ENCODE measurements at regions not wholly inside any gene's neighbourhood (a gene's known extent, or its start where the extent isn't known, plus 50 kb on each side); places are given as distances from the start of the nearest gene placed in this dataset.

GRCh38 chr2:42953216-42953615 is 160.8 kb upstream of the HAAO start:
- Histone ChIP-seq H3K36me3 (no peaks in the 10 kb centered on the region), H3K27ac (peak overlapping the region in 6 of 10 donors; percentile 14 to 87 (median 68)), H3K9me3 (peaks cover 0 to 6% (median 0%) of the 10 kb centered on the region in 11 donors), H3K4me1 (peaks cover 13 to 67% (median 38%) of the 10 kb centered on the region in 9 donors), H3K4me3 (no peak overlapping the region), H3K27me3 (no peaks in the 10 kb centered on the region)
- DNase-seq: no peak
- ATAC-seq: no peak
- intact Hi-C loops (cut with DNase I): loop anchor here in 2 of 10 donors (5.0 to 10.0 kb wide), 2 partner anchors 74 to 622 kb away; no protein-coding TSS in a partner anchor
- TF ChIP-seq, protein P1, sequence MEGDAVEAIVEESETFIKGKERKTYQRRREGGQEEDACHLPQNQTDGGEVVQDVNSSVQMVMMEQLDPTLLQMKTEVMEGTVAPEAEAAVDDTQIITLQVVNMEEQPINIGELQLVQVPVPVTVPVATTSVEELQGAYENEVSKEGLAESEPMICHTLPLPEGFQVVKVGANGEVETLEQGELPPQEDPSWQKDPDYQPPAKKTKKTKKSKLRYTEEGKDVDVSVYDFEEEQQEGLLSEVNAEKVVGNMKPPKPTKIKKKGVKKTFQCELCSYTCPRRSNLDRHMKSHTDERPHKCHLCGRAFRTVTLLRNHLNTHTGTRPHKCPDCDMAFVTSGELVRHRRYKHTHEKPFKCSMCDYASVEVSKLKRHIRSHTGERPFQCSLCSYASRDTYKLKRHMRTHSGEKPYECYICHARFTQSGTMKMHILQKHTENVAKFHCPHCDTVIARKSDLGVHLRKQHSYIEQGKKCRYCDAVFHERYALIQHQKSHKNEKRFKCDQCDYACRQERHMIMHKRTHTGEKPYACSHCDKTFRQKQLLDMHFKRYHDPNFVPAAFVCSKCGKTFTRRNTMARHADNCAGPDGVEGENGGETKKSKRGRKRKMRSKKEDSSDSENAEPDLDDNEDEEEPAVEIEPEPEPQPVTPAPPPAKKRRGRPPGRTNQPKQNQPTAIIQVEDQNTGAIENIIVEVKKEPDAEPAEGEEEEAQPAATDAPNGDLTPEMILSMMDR (IDR thresholded peaks at IDR 0.05): no peak
- 69 to 77% methylated on average over 7 of the region's 7 CpGs for WGBS, 2 donors

GRCh38 chr2:42951263-42951938 is 159.0 kb upstream of the HAAO start:
- Histone ChIP-seq H3K9me3 (peaks cover 0 to 6% (median 0%) of the 10 kb centered on the region in 11 donors), H3K4me1 (peaks cover 20 to 70% (median 39%) of the 10 kb centered on the region in 9 donors), H3K27ac (peak overlapping the region; percentile 40 to 87 (median 71)), H3K36me3 (no peaks in the 10 kb centered on the region), H3K27me3 (no peaks in the 10 kb centered on the region), H3K4me3 (no peak overlapping the region)
- ATAC-seq: peak; percentile 60 to 83 (median 74)
- intact Hi-C loops (cut with DNase I): loop anchor here in 2 of 10 donors (5.0 to 10.0 kb wide), 2 partner anchors 76 to 623 kb away; no protein-coding TSS in a partner anchor
- peak; percentile 52 to 64 for DNase-seq
- WGBS, 2 donors: 46 to 58% methylated on average over 8 of the region's 8 CpGs
- TF ChIP-seq, protein P1 (IDR thresholded peaks at IDR 0.05): no peak

DNA sequence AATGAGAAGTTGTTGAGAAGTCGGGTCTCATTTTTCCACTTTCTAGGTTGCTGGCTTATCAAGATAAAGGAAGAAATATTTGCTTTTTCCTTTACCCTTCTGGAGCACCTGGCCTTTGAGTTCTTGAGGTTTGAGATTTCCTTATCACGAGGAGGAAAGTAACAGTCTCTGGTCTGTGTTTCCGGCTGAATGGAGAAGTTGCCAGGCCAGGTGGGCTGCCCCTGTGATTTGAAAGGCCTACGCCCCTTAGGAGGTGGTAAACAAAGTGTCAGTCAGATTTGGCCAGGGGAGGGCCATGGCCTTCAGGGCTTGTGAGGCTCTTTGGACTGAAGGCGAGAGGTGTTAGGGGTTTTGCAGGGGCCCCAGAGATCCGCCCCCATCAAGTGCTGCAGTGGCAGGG is 156.7 kb upstream of the HAAO start:
- Histone ChIP-seq H3K27me3 (no peaks in the 10 kb centered on the region), H3K4me1 (peaks cover 10 to 68% (median 36%) of the 10 kb centered on the region in 9 donors), H3K27ac (peak overlapping the region in 3 of 10 donors; percentile 16 to 63 (median 45)), H3K9me3 (peaks cover 0 to 6% (median 0%) of the 10 kb centered on the region in 11 donors), H3K36me3 (no peaks in the 10 kb centered on the region), H3K4me3 (no peak overlapping the region)
- intact Hi-C loops (cut with DNase I): loop anchor here in 8 of 10 donors (5.0 to 10.0 kb wide), 8 partner anchors 276 to 593 kb away; partner anchors contain the start of gene ZFP36L2 (in 3 of the 8)
- 82 to 87% methylated on average over 6 of the region's 6 CpGs for WGBS, 2 donors
- ATAC-seq (no peak), DNase-seq (no peak)
- TF ChIP-seq, protein P1 (IDR thresholded peaks at IDR 0.05): no peak

DNA sequence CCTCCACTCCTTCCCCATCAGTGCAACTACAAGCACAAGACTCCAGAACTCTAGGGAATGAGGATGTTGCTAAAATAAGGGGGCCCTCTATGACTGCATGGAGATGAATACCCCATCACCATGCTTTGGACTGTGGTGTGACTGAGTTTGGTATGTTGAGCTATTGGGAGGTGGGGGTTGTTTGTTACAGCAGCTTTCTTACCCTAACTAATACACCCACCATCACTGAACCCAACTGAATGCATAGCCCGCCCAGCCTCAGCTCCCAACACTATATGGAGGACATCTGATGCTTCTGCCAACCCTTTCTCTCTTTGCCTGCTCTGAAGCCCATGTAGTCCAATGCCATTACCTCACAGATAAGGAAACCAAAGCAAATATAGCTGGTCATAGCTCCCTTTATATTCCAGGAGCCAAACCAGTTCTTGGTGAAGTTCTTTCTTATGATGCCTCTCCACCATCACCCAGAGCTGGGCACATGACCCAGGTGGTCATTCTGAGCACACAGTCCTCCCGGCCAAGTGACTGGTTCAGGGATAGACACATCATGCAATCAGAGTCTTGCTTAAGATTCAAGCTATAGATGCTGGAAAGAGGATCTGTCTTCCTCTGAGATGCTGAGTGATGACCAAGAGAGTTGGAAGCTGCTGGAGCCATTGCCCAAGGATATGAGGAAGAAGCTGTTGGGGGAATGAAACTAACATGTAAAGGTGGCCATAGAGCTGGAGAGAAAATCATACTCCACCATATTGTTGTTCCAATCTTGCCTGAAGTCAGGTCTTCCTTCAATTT is 155.6 kb upstream of the HAAO start:
- TF ChIP-seq, protein P1 (IDR thresholded peaks at IDR 0.05): no peak
- H3K27ac ChIP-seq: peak overlapping the region in 2 of 10 donors; percentile 66 to 71
- no peak overlapping the region for H3K4me3 ChIP-seq
- intact Hi-C loops (cut with DNase I): loop anchor here (1.0 to 10.0 kb wide), 14 partner anchors 277 to 594 kb away; partner anchors contain the start of gene ZFP36L2 (in 4 of the 10)
- H3K36me3 ChIP-seq: no peaks in the 10 kb centered on the region
- 95 to 100% methylated on average over 2 of the region's 2 CpGs for WGBS, 2 donors
- no peak for ATAC-seq
- no peaks in the 10 kb centered on the region for H3K27me3 ChIP-seq
- peaks cover 0 to 6% (median 0%) of the 10 kb centered on the region in 11 donors for H3K9me3 ChIP-seq
- DNase-seq: no peak
- peaks cover 7 to 57% (median 31%) of the 10 kb centered on the region in 9 donors for H3K4me1 ChIP-seq

Measured in heart right ventricle (tissue), 16 donors.